Ishikawa (cell line): ENCODE measurements at regions not wholly inside any gene's neighbourhood (a gene's known extent, or its start where the extent isn't known, plus 50 kb on each side); places are given as distances from the start of the nearest gene placed in this dataset.

Experiments used
- CEBPB ChIP-seq: IDR thresholded peaks from 2 replicates; pipeline ENCODE4 v1.6.1; 2012
- EGR1 ChIP-seq: IDR thresholded peaks from 2 replicates; pipeline ENCODE4 v1.6.1; 2012
- EP300 ChIP-seq: IDR thresholded peaks from 2 replicates; pipeline ENCODE4 v1.6.1; 2012; ENCODE audit warnings: borderline replicate concordance
- RAD21 ChIP-seq: IDR thresholded peaks from 2 replicates; pipeline ENCODE4 v1.6.1; 2012; ENCODE audit warnings: low read depth
- TCF12 ChIP-seq: IDR thresholded peaks from 2 replicates; pipeline ENCODE4 v1.6.1; 2012; ENCODE audit warnings: low read depth
- USF1 ChIP-seq: IDR thresholded peaks from 2 replicates; pipeline ENCODE4 v1.6.1; 2012
- YY1 ChIP-seq: IDR thresholded peaks from 2 replicates; pipeline ENCODE4 v1.6.1; 2012; ENCODE audit warnings: low read depth
- ZBTB7A ChIP-seq: IDR thresholded peaks from 2 replicates; pipeline ENCODE4 v1.6.1; 2012; ENCODE audit warnings: low read depth

GRCh38 chr6:22896696-22897095 is 327.3 kb downstream of the HDGFL1 start:
- TF ChIP-seq YY1 (no peak), USF1 (no peak), TCF12 (no peak), EGR1 (no peak), CEBPB (no peak), RAD21 (no peak), EP300 (no peak), ZBTB7A (no peak)
